Tibial nerve (tissue), 4 donors: ENCODE measurements at regions not wholly inside any gene's neighbourhood (a gene's known extent, or its start where the extent isn't known, plus 50 kb on each side); places are given as distances from the start of the nearest gene placed in this dataset.

Experiments
- DNase-seq, 2 donors: peaks; one replicate each; pipeline ENCODE4 v3.0.0-alpha.2; 2019; ENCODE audit warnings: low spot score in 2 of 2
- H3K27ac ChIP-seq, 4 donors: fragments of 200-600 bp; sonication (generic) in 3 of 4; one replicate each; pipeline ENCODE4 v1.5.1; 2017 to 2019; ENCODE audit warnings: mild to moderate bottlenecking in 1 of 4
- H3K27me3 ChIP-seq, 2 donors: fragments of 200-600 bp; sonication (generic) in 1 of 2; one replicate each; pipeline versions ENCODE4 v1.5.1 to v1.6.0; 2017 to 2019
- H3K36me3 ChIP-seq, 3 donors: fragments of 200-600 bp; sonication (generic); one replicate each; pipeline ENCODE4 v1.5.1; 2018 to 2019
- H3K4me1 ChIP-seq, 4 donors: fragments of 200-600 bp; sonication (generic) in 3 of 4; one replicate each; pipeline ENCODE4 v1.5.1; 2017 to 2019
- H3K4me3 ChIP-seq, 4 donors: fragments of 200-600 bp; sonication (generic) in 3 of 4; one replicate each; pipeline ENCODE4 v1.5.1; 2017 to 2019; ENCODE audit warnings: mild to moderate bottlenecking in 1 of 4, moderate library complexity in 1 of 4
- H3K9me3 ChIP-seq, 4 donors: fragments of 200-600 bp; sonication (generic) in 3 of 4; one replicate each; pipeline ENCODE4 v1.5.1; 2017 to 2019
- EP300 ChIP-seq, 2 donors: sonication (generic); formaldehyde crosslinking; IDR thresholded peaks; one replicate each; pipeline ENCODE4 v1.6.1; 2017; ENCODE audit warnings: antibody characterized with exemption in 2 of 2, mild to moderate bottlenecking in 1 of 2
- POLR2A ChIP-seq, 2 donors: fragments of 450-650 bp; IDR thresholded peaks; one replicate each; pipeline ENCODE4 v1.6.1; 2017; ENCODE audit warnings: antibody characterized with exemption in 2 of 2, mild to moderate bottlenecking in 2 of 2, moderate library complexity in 2 of 2
- WGBS, 2 donors: methylation state at CpG; one replicate each; pipeline ENCODE4 v1.1.5; 2018; 5-methylcytosine and 5-hydroxymethylcytosine counted together
- TF ChIP-seq, protein P1 (sequence below), 5 experiments: fragments of 200-600 bp in 3 of 5; fragments of 450-650 bp in 2 of 5; sonication (generic) in 3 of 5; IDR thresholded peaks; one replicate each; pipeline ENCODE4 v1.5.1; 2016 to 2019; ENCODE audit warnings: antibody characterized with exemption in 5 of 5, mild to moderate bottlenecking in 3 of 5, moderate library complexity in 2 of 5

GRCh38 chr12:115364921-115365320 lies 680.9 kb upstream of the TBX3 start:
- Histone ChIP-seq H3K27me3 (no peaks in the 10 kb centered on the region), H3K4me1 (no peaks in the 10 kb centered on the region), H3K4me3 (no peak overlapping the region), H3K9me3 (no peaks in the 10 kb centered on the region), H3K27ac (no peak overlapping the region), H3K36me3 (no peaks in the 10 kb centered on the region)
- DNase-seq: no peak
- WGBS, 2 donors: 38 to 43% methylated on average over 3 of the region's 3 CpGs
- TF ChIP-seq, protein P1, sequence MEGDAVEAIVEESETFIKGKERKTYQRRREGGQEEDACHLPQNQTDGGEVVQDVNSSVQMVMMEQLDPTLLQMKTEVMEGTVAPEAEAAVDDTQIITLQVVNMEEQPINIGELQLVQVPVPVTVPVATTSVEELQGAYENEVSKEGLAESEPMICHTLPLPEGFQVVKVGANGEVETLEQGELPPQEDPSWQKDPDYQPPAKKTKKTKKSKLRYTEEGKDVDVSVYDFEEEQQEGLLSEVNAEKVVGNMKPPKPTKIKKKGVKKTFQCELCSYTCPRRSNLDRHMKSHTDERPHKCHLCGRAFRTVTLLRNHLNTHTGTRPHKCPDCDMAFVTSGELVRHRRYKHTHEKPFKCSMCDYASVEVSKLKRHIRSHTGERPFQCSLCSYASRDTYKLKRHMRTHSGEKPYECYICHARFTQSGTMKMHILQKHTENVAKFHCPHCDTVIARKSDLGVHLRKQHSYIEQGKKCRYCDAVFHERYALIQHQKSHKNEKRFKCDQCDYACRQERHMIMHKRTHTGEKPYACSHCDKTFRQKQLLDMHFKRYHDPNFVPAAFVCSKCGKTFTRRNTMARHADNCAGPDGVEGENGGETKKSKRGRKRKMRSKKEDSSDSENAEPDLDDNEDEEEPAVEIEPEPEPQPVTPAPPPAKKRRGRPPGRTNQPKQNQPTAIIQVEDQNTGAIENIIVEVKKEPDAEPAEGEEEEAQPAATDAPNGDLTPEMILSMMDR (IDR thresholded peaks at IDR 0.05): no peak
- TF ChIP-seq POLR2A (IDR thresholded peaks at IDR 0.05) (no peak), EP300 (IDR thresholded peaks at IDR 0.05) (no peak)

GRCh38 chr12:115362339-115362976 lies 678.5 kb upstream of the TBX3 start:
- WGBS, 2 donors: 75 to 77% methylated on average over 4 of the region's 4 CpGs
- TF ChIP-seq EP300 (IDR thresholded peaks at IDR 0.05): no peak
- TF ChIP-seq POLR2A (IDR thresholded peaks at IDR 0.05): no peak
- TF ChIP-seq, protein P1 (IDR thresholded peaks at IDR 0.05): no peak
- Histone ChIP-seq H3K27me3 (no peaks in the 10 kb centered on the region), H3K4me1 (no peaks in the 10 kb centered on the region), H3K4me3 (no peak overlapping the region), H3K9me3 (no peaks in the 10 kb centered on the region), H3K36me3 (no peaks in the 10 kb centered on the region), H3K27ac (no peak overlapping the region)
- DNase-seq: no peak

- TF ChIP-seq EP300 (IDR thresholded peaks at IDR 0.05): no peak
- TF ChIP-seq, protein P1 (IDR thresholded peaks at IDR 0.05): no peak
- no peak for TF ChIP-seq POLR2A (IDR thresholded peaks at IDR 0.05)
- Histone ChIP-seq H3K27me3 (no peaks in the 10 kb centered on the region), H3K36me3 (no peaks in the 10 kb centered on the region), H3K9me3 (no peaks in the 10 kb centered on the region), H3K4me3 (no peak overlapping the region), H3K27ac (no peak overlapping the region), H3K4me1 (peaks cover 0 to 7% (median 0%) of the 10 kb centered on the region in 4 donors)
- DNase-seq: no peak
- WGBS, 2 donors: 83 to 90% methylated on average over 12 of the region's 12 CpGs
Observed at GRCh38 chr12:115357681-115358080, 673.7 kb upstream of the TBX3 start.

- 92 to 95% methylated on average over 2 of the region's 2 CpGs for WGBS, 2 donors
- DNase-seq: no peak
- Histone ChIP-seq H3K27ac (no peak overlapping the region), H3K4me3 (no peak overlapping the region), H3K9me3 (no peaks in the 10 kb centered on the region), H3K27me3 (no peaks in the 10 kb centered on the region), H3K36me3 (no peaks in the 10 kb centered on the region), H3K4me1 (peaks cover 0 to 7% (median 0%) of the 10 kb centered on the region in 4 donors)
- no peak for TF ChIP-seq POLR2A (IDR thresholded peaks at IDR 0.05)
- TF ChIP-seq, protein P1 (IDR thresholded peaks at IDR 0.05): no peak
- no peak for TF ChIP-seq EP300 (IDR thresholded peaks at IDR 0.05)
Observed at GRCh38 chr12:115355301-115355700, 671.3 kb upstream of the TBX3 start.

DNA sequence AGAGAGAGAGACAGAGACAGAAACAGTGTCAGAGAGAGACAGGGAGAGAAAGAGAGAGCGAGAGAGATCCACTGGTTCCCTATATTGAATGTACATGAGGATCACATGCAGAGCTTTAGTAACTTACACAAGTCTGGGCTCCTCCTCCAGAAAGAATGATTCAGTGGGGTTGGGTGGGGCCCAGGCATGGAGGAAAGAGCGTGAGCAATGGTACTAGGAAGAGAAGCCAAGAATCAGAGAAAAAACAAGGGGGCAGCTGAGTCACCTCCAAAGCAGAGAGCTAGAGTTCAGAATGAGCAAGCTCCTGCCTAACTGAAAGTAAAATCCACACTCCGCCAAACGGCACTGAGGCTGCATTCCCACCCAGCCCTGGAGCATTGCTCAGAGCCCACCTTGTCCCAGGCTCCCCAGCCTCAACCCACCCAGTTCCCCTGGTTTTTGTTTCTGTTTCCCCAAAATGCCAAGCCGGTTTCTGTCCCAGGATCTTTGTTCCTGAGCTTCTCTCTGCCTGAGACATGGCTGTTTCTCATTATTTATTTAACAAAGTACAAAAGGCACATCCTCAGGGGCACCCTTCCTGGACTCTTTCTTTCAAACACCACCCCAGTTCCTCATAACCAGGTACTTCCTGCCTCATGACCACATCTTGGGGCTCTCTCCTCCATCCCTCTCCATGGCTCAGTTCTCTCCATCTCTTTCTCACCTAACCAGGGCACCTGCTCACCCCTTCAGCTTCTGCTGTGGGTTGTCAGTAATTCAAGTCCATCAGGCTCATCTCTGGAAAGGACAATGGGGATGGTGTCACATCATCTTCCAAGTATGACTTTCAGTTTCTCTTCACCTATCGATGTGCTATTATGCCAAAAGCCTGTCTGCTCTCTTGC lies 670.3 kb upstream of the TBX3 start:
- peak overlapping the region in 3 of 4 donors; percentile 68 to 86 (median 79) for H3K27ac ChIP-seq
- DNase-seq: peak; percentile 36 to 75
- 47 to 48% methylated on average over 6 of the region's 6 CpGs for WGBS, 2 donors
- H3K4me1 ChIP-seq: peaks cover 0 to 7% (median 0%) of the 10 kb centered on the region in 4 donors
- peak overlapping the region in 2 of 4 donors; percentile 7 to 36 for H3K4me3 ChIP-seq
- TF ChIP-seq EP300 (IDR thresholded peaks at IDR 0.05) (peak in 1 of 2 donors; percentile 55), POLR2A (IDR thresholded peaks at IDR 0.05) (no peak)
- no peaks in the 10 kb centered on the region for H3K9me3 ChIP-seq
- no peaks in the 10 kb centered on the region for H3K36me3 ChIP-seq
- no peaks in the 10 kb centered on the region for H3K27me3 ChIP-seq
